ENCODE measurements at regions not wholly inside any gene's neighbourhood (a gene's known extent, or its start where the extent isn't known, plus 50 kb on each side); places are given as distances from the start of the nearest gene placed in this dataset.

DNA sequence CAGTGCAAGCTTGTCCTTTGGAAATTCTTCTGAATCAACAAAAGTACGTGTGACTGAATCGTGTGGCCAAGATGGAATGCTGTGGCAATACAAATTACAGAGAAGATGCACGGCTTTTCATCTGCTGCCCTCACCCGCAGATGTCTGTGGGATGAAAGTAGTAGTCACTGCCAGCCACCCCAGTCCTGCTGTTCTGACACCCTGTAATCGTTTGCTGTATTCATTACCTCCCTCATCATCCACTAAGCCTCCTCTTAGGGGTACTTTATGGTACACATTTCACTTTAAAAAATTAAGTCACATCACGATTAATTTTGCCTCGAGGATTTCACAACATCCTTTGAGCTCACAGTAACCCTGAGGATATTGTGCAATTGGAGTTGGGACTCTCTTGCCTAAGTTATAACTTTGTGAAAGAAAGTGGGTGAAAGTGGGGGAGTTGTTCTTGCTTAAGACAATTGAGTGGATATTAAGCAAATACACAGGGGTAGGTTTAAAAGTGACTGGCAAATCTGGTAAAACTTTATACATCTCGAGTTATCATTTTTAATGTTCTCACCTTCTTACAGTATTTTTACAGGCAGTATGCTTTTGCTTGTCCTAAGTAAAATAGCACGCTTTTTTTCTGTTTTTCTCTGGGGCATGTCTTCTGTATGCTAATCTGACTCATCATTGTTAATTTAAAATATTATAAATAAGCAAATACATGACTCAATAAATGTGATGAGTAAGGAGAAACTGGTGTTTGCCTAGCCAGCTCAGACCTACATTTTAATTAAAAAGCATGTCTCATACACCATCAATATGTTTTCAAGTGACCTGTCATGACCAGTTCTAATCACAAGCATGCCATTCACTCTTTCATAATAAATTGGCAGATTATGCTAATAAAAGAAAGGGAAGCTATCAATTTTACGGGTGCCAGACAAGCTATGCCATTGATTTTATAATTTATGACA lies 680.9 kb downstream of the IRS1 start:
- peak overlapping the region; percentile 31 to 72 for H3K27ac ChIP-seq (ENCODE audit: low read depth in 1 of 2, low read length in 2 of 2)
- peak overlapping the region in 1 of 2 donors; percentile 47 for H3K9ac ChIP-seq (ENCODE audit: low read depth in 1 of 2, low read length in 2 of 2)
- H3K4me3 ChIP-seq (ENCODE audit: low read depth in 1 of 3, low read length in 3 of 3), result peak overlapping the region; percentile 42 to 60 (median 53)
- no peaks in the 10 kb centered on the region for H3K9me3 ChIP-seq (ENCODE audit: control insufficient read depth in 4 of 4, low read length in 3 of 4)
- peak; percentile 38 for TF ChIP-seq ATF3 (IDR thresholded peaks at IDR 0.05)
- TF ChIP-seq TAF1 (conservative IDR thresholded peaks at IDR 0.05), result no peak
- peak; percentile 20 for TF ChIP-seq NR2F2 (IDR thresholded peaks at IDR 0.05)
- no peak for TF ChIP-seq MAX (IDR thresholded peaks at IDR 0.05)
- peak; percentile 29 for TF ChIP-seq SP1 (IDR thresholded peaks at IDR 0.05)
- no peak for TF ChIP-seq REST (IDR thresholded peaks at IDR 0.05)
- peak; percentile 26 for TF ChIP-seq YY1 (IDR thresholded peaks at IDR 0.05)
- TF ChIP-seq RXRA (IDR thresholded peaks at IDR 0.05), result peak; percentile 84 to 86
- TF ChIP-seq, protein P1, sequence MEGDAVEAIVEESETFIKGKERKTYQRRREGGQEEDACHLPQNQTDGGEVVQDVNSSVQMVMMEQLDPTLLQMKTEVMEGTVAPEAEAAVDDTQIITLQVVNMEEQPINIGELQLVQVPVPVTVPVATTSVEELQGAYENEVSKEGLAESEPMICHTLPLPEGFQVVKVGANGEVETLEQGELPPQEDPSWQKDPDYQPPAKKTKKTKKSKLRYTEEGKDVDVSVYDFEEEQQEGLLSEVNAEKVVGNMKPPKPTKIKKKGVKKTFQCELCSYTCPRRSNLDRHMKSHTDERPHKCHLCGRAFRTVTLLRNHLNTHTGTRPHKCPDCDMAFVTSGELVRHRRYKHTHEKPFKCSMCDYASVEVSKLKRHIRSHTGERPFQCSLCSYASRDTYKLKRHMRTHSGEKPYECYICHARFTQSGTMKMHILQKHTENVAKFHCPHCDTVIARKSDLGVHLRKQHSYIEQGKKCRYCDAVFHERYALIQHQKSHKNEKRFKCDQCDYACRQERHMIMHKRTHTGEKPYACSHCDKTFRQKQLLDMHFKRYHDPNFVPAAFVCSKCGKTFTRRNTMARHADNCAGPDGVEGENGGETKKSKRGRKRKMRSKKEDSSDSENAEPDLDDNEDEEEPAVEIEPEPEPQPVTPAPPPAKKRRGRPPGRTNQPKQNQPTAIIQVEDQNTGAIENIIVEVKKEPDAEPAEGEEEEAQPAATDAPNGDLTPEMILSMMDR (IDR thresholded peaks at IDR 0.05; ENCODE audit: low read depth, low read length, missing input control), result no peak
- TF ChIP-seq FOXA1 (IDR thresholded peaks at IDR 0.05), result no peak
- no peak for TF ChIP-seq GABPA (IDR thresholded peaks at IDR 0.05 in 1 of 2, conservative IDR thresholded peaks at IDR 0.05 in 1 of 2)
- TF ChIP-seq FOXA2 (IDR thresholded peaks at IDR 0.05), result peak; percentile 12
- peak; percentile 31 for TF ChIP-seq HNF4G (IDR thresholded peaks at IDR 0.05)
- peak; percentile 56 to 57 for TF ChIP-seq RAD21 (IDR thresholded peaks at IDR 0.05)
- TF ChIP-seq, protein P2, sequence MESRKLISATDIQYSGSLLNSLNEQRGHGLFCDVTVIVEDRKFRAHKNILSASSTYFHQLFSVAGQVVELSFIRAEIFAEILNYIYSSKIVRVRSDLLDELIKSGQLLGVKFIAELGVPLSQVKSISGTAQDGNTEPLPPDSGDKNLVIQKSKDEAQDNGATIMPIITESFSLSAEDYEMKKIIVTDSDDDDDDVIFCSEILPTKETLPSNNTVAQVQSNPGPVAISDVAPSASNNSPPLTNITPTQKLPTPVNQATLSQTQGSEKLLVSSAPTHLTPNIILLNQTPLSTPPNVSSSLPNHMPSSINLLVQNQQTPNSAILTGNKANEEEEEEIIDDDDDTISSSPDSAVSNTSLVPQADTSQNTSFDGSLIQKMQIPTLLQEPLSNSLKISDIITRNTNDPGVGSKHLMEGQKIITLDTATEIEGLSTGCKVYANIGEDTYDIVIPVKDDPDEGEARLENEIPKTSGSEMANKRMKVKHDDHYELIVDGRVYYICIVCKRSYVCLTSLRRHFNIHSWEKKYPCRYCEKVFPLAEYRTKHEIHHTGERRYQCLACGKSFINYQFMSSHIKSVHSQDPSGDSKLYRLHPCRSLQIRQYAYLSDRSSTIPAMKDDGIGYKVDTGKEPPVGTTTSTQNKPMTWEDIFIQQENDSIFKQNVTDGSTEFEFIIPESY (IDR thresholded peaks at IDR 0.05), result no peak
- peak; percentile 67 to 68 for TF ChIP-seq JUND (IDR thresholded peaks at IDR 0.05)
- TF ChIP-seq EGR1 (IDR thresholded peaks at IDR 0.05; ENCODE audit: low read depth in 2 of 2), result no peak
- peak; percentile 81 to 85 for TF ChIP-seq HNF4A (conservative IDR thresholded peaks at IDR 0.05)
- H3K4me1 ChIP-seq (ENCODE audit: control insufficient read depth in 4 of 4, insufficient read depth in 4 of 4, low read length in 3 of 4), result peaks cover 0 to 16% (median 13%) of the 10 kb centered on the region in 4 donors
- no peaks in the 10 kb centered on the region for H3K36me3 ChIP-seq (ENCODE audit: control insufficient read depth in 4 of 4, insufficient read depth in 3 of 4, low read depth in 1 of 4, low read length in 3 of 4)
- WGBS, result 20% methylated on average over 10 of the region's 10 CpGs
- H3K27me3 ChIP-seq (ENCODE audit: control insufficient read depth in 4 of 4, insufficient read depth in 4 of 4, low read length in 3 of 4), result no peaks in the 10 kb centered on the region
- DNase-seq (ENCODE audit: low spot score), result no peak

Data from liver (tissue), 8 donors.